ENCODE measurements at regions not wholly inside any gene's neighbourhood (a gene's known extent, or its start where the extent isn't known, plus 50 kb on each side); places are given as distances from the start of the nearest gene placed in this dataset.

DNA sequence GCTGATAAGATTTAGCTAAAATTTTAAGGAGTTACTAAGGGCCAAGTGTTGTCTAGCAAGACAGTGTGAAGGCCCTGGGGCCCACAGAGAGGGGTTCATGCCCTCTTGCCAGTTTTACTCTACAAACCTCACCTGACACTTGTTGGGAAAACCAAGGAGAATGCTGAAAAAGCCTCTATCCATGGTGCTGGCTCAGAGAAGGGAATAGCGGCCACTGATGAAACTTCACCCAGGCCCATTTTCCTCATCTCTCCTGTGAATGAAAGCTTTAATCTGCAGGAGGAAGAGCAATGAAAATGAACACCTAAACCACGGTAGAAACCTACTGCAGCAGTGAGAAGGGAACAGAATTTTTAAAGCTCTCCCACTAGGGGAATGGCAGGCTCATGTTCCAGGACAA is 317.3 kb upstream of the CNR1 start:
- no peaks in the 10 kb centered on the region for H3K27me3 ChIP-seq
- no peaks in the 10 kb centered on the region for H3K36me3 ChIP-seq
- DNase-seq = no peak
- intact Hi-C loops (cut with DNase I; ENCODE audit: low total_unique reads) = no loop called here
- peaks cover 0 to 8% (median 7%) of the 10 kb centered on the region in 3 donors for H3K9me3 ChIP-seq
- H3K27ac ChIP-seq = no peak overlapping the region
- no peak overlapping the region for H3K4me3 ChIP-seq
- TF ChIP-seq, protein P1, sequence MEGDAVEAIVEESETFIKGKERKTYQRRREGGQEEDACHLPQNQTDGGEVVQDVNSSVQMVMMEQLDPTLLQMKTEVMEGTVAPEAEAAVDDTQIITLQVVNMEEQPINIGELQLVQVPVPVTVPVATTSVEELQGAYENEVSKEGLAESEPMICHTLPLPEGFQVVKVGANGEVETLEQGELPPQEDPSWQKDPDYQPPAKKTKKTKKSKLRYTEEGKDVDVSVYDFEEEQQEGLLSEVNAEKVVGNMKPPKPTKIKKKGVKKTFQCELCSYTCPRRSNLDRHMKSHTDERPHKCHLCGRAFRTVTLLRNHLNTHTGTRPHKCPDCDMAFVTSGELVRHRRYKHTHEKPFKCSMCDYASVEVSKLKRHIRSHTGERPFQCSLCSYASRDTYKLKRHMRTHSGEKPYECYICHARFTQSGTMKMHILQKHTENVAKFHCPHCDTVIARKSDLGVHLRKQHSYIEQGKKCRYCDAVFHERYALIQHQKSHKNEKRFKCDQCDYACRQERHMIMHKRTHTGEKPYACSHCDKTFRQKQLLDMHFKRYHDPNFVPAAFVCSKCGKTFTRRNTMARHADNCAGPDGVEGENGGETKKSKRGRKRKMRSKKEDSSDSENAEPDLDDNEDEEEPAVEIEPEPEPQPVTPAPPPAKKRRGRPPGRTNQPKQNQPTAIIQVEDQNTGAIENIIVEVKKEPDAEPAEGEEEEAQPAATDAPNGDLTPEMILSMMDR (IDR thresholded peaks at IDR 0.05) = no peak
- no peaks in the 10 kb centered on the region for H3K4me1 ChIP-seq

DNA sequence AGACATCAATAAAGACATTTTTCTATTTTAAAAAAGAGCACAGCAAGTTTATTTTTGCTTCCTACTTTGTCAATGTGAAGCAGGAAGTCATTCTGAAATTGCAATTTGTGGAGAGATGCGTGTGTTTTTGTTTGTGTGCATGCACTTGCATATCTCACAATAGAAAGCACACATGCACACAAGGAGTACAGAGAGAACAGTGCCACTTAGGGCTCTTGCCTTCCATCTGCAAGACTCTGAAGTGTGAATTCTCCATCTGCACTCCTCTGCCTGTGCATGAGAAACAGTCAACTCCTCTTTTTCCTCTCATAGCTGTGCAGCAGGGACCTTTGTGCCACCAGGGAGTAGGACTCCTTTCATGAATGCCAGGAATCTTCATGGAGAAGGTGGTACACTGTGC is 316.3 kb upstream of the CNR1 start:
- H3K27ac ChIP-seq = no peak overlapping the region
- intact Hi-C loops (cut with DNase I; ENCODE audit: low total_unique reads) = no loop called here
- no peak for DNase-seq
- no peaks in the 10 kb centered on the region for H3K4me1 ChIP-seq
- H3K36me3 ChIP-seq = no peaks in the 10 kb centered on the region
- no peaks in the 10 kb centered on the region for H3K27me3 ChIP-seq
- H3K9me3 ChIP-seq = peaks cover 0 to 8% (median 7%) of the 10 kb centered on the region in 3 donors
- TF ChIP-seq, protein P1 (IDR thresholded peaks at IDR 0.05) = no peak
- H3K4me3 ChIP-seq = no peak overlapping the region

DNA sequence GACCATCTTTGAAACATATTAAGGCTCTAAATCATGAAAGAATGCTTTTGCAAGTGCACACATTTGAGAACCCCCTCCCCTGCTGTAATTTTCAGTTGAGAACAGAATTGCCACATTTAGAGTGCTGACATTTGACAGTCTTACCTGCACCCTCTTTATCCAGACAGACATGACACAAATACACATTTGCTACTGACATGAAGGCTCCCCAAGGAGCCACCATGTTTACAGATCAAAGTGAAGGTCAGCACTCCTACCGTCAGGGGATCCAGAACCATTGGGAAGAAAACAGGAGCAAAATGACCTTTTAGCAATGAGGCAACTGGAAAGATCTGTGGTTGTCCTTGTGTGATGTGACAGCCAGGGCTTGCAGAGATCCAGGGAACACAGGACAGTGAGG is 315.4 kb upstream of the CNR1 start:
- Histone ChIP-seq H3K4me3 (no peak overlapping the region), H3K4me1 (no peaks in the 10 kb centered on the region), H3K36me3 (no peaks in the 10 kb centered on the region), H3K27ac (no peak overlapping the region), H3K27me3 (no peaks in the 10 kb centered on the region), H3K9me3 (peaks cover 0 to 8% (median 7%) of the 10 kb centered on the region in 3 donors)
- TF ChIP-seq, protein P1 (IDR thresholded peaks at IDR 0.05) = no peak
- no peak for DNase-seq
- intact Hi-C loops (cut with DNase I; ENCODE audit: low total_unique reads) = no loop called here

DNA sequence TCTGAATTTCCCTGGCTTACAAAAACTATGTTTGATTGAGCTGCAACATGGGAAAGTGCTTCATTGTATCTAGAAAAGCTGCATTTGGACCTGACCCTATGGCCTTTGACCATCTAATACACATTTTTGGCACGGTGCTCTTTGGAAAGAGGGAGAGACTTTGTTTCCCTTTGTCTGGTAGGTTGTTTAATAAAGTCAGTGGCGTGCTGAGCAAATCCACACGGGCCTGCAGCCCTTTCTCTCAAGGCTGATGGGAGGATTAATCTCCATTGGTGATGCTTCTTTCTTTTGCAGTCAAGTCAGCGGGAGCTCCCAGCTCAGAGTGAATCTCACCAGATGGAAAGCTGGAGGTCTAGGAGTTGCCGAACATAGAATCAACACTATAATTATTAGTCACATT is 314.7 kb upstream of the CNR1 start:
- H3K9me3 ChIP-seq = peaks cover 0 to 8% (median 7%) of the 10 kb centered on the region in 3 donors
- no peak overlapping the region for H3K27ac ChIP-seq
- DNase-seq = no peak
- H3K36me3 ChIP-seq = no peaks in the 10 kb centered on the region
- no peaks in the 10 kb centered on the region for H3K27me3 ChIP-seq
- H3K4me1 ChIP-seq = no peaks in the 10 kb centered on the region
- TF ChIP-seq, protein P1 (IDR thresholded peaks at IDR 0.05) = no peak
- H3K4me3 ChIP-seq = no peak overlapping the region
- intact Hi-C loops (cut with DNase I; ENCODE audit: low total_unique reads) = no loop called here

DNA sequence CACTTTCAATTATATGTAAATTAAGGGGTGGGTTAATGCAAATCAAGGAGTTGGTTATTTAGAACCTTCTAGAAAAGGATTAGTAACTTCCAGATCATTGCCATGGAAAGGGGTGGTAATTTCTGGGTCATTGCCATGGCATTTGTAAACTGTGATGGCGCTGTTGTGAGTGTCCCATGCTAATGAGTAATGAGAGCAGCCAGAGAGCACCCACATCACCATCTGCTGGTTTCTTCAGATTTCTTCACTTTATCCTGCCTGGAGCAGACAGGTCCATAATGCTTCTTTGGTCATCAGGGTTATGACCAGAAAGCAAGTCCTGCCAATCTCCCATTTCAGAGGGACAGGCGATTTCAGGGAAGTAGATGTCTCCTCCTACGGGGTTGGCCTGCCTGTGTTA is 311.3 kb upstream of the CNR1 start:
- Histone ChIP-seq H3K36me3 (no peaks in the 10 kb centered on the region), H3K4me1 (no peaks in the 10 kb centered on the region), H3K27me3 (no peaks in the 10 kb centered on the region), H3K27ac (no peak overlapping the region), H3K4me3 (no peak overlapping the region), H3K9me3 (no peaks in the 10 kb centered on the region)
- intact Hi-C loops (cut with DNase I; ENCODE audit: low total_unique reads) = no loop called here
- no peak for DNase-seq
- TF ChIP-seq, protein P1 (IDR thresholded peaks at IDR 0.05) = no peak

DNA sequence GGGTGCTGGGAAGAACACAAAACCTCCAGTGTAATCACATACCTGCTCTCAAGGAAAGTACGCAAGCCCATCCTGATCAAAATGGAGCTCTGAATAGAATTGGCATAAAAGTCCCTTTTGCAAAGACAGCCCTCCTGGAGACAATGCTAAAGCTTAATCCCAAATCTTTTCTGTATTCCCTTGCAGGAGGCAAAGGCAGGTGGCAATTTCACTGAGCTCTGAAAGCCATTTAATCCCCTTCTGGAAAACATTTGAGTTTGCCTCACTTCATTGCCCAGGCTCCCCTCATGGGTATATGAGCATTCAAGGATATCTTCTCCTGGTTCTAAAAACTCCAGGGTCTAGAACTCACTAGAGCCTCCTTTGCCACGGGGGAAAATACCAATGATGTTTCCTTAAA is 310.2 kb upstream of the CNR1 start:
- Histone ChIP-seq H3K27ac (no peak overlapping the region), H3K27me3 (no peaks in the 10 kb centered on the region), H3K4me3 (no peak overlapping the region), H3K9me3 (no peaks in the 10 kb centered on the region), H3K36me3 (no peaks in the 10 kb centered on the region), H3K4me1 (no peaks in the 10 kb centered on the region)
- TF ChIP-seq, protein P1 (IDR thresholded peaks at IDR 0.05) = no peak
- intact Hi-C loops (cut with DNase I; ENCODE audit: low total_unique reads) = no loop called here
- DNase-seq = no peak
